ENCODE measurements at regions not wholly inside any gene's neighbourhood (a gene's known extent, or its start where the extent isn't known, plus 50 kb on each side); places are given as distances from the start of the nearest gene placed in this dataset.

DNA sequence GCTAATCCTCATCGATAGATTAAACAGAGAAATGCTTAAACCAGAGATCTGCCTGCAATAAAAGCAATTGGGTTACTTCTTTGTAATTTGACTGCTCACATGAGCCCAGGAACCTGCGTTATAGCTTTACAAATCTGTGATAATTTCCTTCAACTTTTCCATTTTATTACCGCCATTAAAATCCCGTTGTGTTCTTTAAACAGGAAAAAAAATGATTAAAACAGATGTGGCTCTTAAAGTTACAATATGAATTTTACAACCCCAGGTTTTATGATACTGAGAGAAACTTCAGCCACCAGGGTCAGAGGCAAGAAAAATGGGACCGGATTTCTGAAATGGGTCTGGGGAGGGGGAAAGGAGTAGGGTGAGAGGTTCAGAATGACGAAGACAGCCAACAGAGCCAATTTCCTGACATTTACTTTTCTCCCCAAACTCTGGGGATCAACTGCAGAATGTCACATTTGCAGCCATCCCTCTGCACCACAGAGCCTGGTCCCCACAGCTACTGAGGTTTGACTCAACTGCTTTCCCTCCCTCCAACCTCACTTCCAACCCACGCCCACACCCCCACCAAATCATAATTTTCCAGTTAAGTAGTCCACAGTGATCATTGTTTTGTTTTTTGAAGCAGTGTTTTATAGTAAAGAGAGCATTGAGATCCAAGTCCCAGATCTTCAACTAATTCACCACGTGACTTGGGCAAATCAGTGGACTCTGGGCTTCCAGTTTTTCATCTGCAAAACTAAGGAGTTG is 77.6 kb upstream of the EYA2 start:
- H4K8ac ChIP-seq (ENCODE audit: low read depth in 2 of 2, low read length in 2 of 2): no peak overlapping the region
- H3K23ac ChIP-seq (ENCODE audit: low read depth, low read length): 0 out of 2 replicates have a peak overlapping the region, but pooled peaks have one; percentile 51
- intact Hi-C loops (cut with micrococcal nuclease) (no loop called here), in situ Hi-C loops (cut with MboI; ENCODE audit: low sequenced_read_pairs) (no loop called here), dilution Hi-C loops (cut with HindIII; ENCODE audit: low sequenced_read_pairs, unreplicated experiment) (no loop called here)
- H3K4me1 ChIP-seq (ENCODE audit: control insufficient read depth, insufficient read depth, low read length): peaks cover 8% of the 10 kb centered on the region
- H2AK9ac ChIP-seq (replicated peaks; ENCODE audit: low read depth, low read length, poor library complexity): no peak overlapping the region
- H2AK5ac ChIP-seq (ENCODE audit: low read depth, low read length): peak overlapping the region; percentile 72; the same call in 1 of the 2 replicates
- POLR2A ChIA-PET (ENCODE audit: unreplicated experiment): no interaction called here
- H3K14ac ChIP-seq (replicated peaks; ENCODE audit: low read depth, low read length): peak overlapping the region; percentile 35; the same call in 1 of the 2 replicates
- no peak overlapping the region for H2AFZ ChIP-seq (replicated peaks; ENCODE audit: low read length, poor library complexity)
- H3K9me3 ChIP-seq (ENCODE audit: control insufficient read depth, insufficient read depth, low read length): no peaks in the 10 kb centered on the region
- ATAC-seq (ENCODE audit: low read depth) (no peak), DNase-seq (no peak)
- no peak for TF ChIP-seq MXI1 (IDR thresholded peaks at IDR 0.05; ENCODE audit: borderline replicate concordance, low read depth, low read length)
- TF ChIP-seq SMC3 (IDR thresholded peaks at IDR 0.05; ENCODE audit: low read depth, low read length): no peak
- no peak for TF ChIP-seq CEBPB (IDR thresholded peaks at IDR 0.05; ENCODE audit: low read depth, low read length)
- TF ChIP-seq CHD1 (IDR thresholded peaks at IDR 0.05; ENCODE audit: low read depth, low read length): no peak
- TF ChIP-seq RCOR1 (IDR thresholded peaks at IDR 0.05; ENCODE audit: insufficient replicate concordance, low read length): no peak
- no TSS peak for BruUV-seq (replicated peaks)
- H4K91ac ChIP-seq (ENCODE audit: insufficient read depth, low read depth, low read length): no peak overlapping the region
- CTCF ChIA-PET: no interaction called here
- no peaks in the 10 kb centered on the region for H3K79me1 ChIP-seq (ENCODE audit: low read depth in 1 of 2, low read length in 2 of 2)
- peaks cover 8% of the 10 kb centered on the region; the same call in 1 of the 2 replicates for H3K9me1 ChIP-seq (ENCODE audit: insufficient read depth, low read length)
- peak overlapping the region; percentile 13; the same call in 1 of the 2 replicates for H2BK120ac ChIP-seq (ENCODE audit: low read depth, low read length)
- H3K4ac ChIP-seq (ENCODE audit: low read depth, low read length): no peak overlapping the region; the same call in 1 of the 2 replicates
- no peak overlapping the region for H3K27ac ChIP-seq (ENCODE audit: insufficient read depth, low read length)
- H2BK20ac ChIP-seq (ENCODE audit: low read depth, low read length): no peak overlapping the region
- H3K4me3 ChIP-seq (ENCODE audit: insufficient read depth, low read depth, low read length): no peak overlapping the region
- WGBS, 2 experiments (ENCODE audit: extremely low coverage in 2 of 2, insufficient read length in 1 of 2): 100% methylated on average over 1 of the region's 8 CpGs; no CpG with 5 or more reads in 1 of the 2 experiments
- no peak overlapping the region for H3K9ac ChIP-seq (ENCODE audit: low read depth, low read length)
- H3K36me3 ChIP-seq (ENCODE audit: control insufficient read depth, insufficient read depth, low read length): no peaks in the 10 kb centered on the region
- no peak overlapping the region for H3K56ac ChIP-seq (ENCODE audit: extremely low read depth, insufficient read depth, low read length)
- no peaks in the 10 kb centered on the region for H3K27me3 ChIP-seq (ENCODE audit: control insufficient read depth, insufficient read depth, low read length)
- no peak overlapping the region for H4K5ac ChIP-seq (ENCODE audit: low read depth, low read length)
- no peak overlapping the region for H3K4me2 ChIP-seq (ENCODE audit: low read depth, low read length)
- H4K20me1 ChIP-seq (ENCODE audit: insufficient read depth, low read length): 0 out of 2 replicates have a peak, but pooled peaks cover 4% of the 10 kb centered on the region
- no peak overlapping the region for H2BK5ac ChIP-seq (ENCODE audit: low read depth, low read length, poor library complexity, severe bottlenecking)
- H3K18ac ChIP-seq (ENCODE audit: low read depth, low read length): no peak overlapping the region
- H2BK15ac ChIP-seq (ENCODE audit: low read depth, low read length): peak overlapping the region; percentile 42; the same call in 1 of the 3 replicates
